HEK293 (cell line): ENCODE measurements at regions not wholly inside any gene's neighbourhood (a gene's known extent, or its start where the extent isn't known, plus 50 kb on each side); places are given as distances from the start of the nearest gene placed in this dataset.

Experiments
- CTCF ChIP-seq: fragments of 450-650 bp; formaldehyde crosslinking; IDR thresholded peaks from 2 replicates; pipeline ENCODE4 v1.5.1; 2016; ENCODE audit warnings: missing biosample characterization, missing genetic modification characterization
- GLIS2 ChIP-seq: fragments of 450-650 bp; formaldehyde crosslinking; IDR thresholded peaks from 2 replicates; pipeline ENCODE4 v1.5.1; 2016; ENCODE audit warnings: missing biosample characterization, missing genetic modification characterization
- PBX3 ChIP-seq: sonication (generic); formaldehyde crosslinking; IDR thresholded peaks from 2 replicates; pipeline ENCODE4 v1.8.1; 2022; ENCODE audit warnings: mild to moderate bottlenecking, moderate library complexity, missing genetic modification reagents
- PRDM10 ChIP-seq: fragments of 450-650 bp; formaldehyde crosslinking; IDR thresholded peaks from 2 replicates; pipeline ENCODE4 v1.5.1; 2016; ENCODE audit warnings: missing biosample characterization, missing genetic modification characterization
- REST ChIP-seq: fragments of 450-650 bp; formaldehyde crosslinking; IDR thresholded peaks from 2 replicates; pipeline ENCODE4 v1.5.1; 2016; ENCODE audit warnings: missing biosample characterization, missing genetic modification characterization
- SP2 ChIP-seq: fragments of 450-650 bp; formaldehyde crosslinking; IDR thresholded peaks from 2 replicates; pipeline ENCODE4 v1.5.1; 2016; ENCODE audit warnings: missing biosample characterization, missing genetic modification characterization
- TCF7L2 ChIP-seq: IDR thresholded peaks from 2 replicates; pipeline ENCODE4 v1.6.1; 2011; ENCODE audit warnings: low read depth, mild to moderate bottlenecking, inconsistent platforms, low read length, moderate library complexity, borderline replicate concordance
- ZNF580 ChIP-seq: fragments of 450-650 bp; formaldehyde crosslinking; IDR thresholded peaks from 2 replicates; pipeline ENCODE4 v1.5.1; 2016; ENCODE audit warnings: missing biosample characterization, missing genetic modification characterization
- ZNF639 ChIP-seq: fragments of 450-650 bp; formaldehyde crosslinking; IDR thresholded peaks from 2 replicates; pipeline ENCODE4 v1.5.1; 2016; ENCODE audit warnings: missing biosample characterization, missing genetic modification characterization
- ZNF707 ChIP-seq: fragments of 450-650 bp; formaldehyde crosslinking; IDR thresholded peaks from 2 replicates; pipeline ENCODE4 v1.5.1; 2016; ENCODE audit warnings: missing biosample characterization, missing genetic modification characterization
- ZNF830 ChIP-seq: fragments of 450-650 bp; IDR thresholded peaks from 2 replicates; pipeline ENCODE4 v1.5.0; 2018; ENCODE audit warnings: missing biosample characterization, missing genetic modification characterization, low read depth, mild to moderate bottlenecking, moderate library complexity
- ZSCAN16 ChIP-seq: fragments of 450-650 bp; formaldehyde crosslinking; IDR thresholded peaks from 2 replicates; pipeline ENCODE4 v1.5.1; 2016; ENCODE audit warnings: missing biosample characterization, missing genetic modification characterization
- ZSCAN5A ChIP-seq: fragments of 450-650 bp; formaldehyde crosslinking; IDR thresholded peaks from 2 replicates; pipeline ENCODE4 v1.5.1; 2016; ENCODE audit warnings: missing biosample characterization, missing genetic modification characterization
- ZXDB ChIP-seq: fragments of 450-650 bp; formaldehyde crosslinking; IDR thresholded peaks from 2 replicates; pipeline ENCODE4 v1.5.1; 2016; ENCODE audit warnings: missing biosample characterization, missing genetic modification characterization

- TF ChIP-seq PBX3 (CRISPR knock-in tag), result no peak
- no peak for TF ChIP-seq CTCF (tag by site-specific recombination)
- no peak for TF ChIP-seq ZNF830 (tag by site-specific recombination)
- TF ChIP-seq GLIS2 (tag by site-specific recombination), result no peak
- TF ChIP-seq ZSCAN5A (tag by site-specific recombination), result no peak
- no peak for TF ChIP-seq REST
- TF ChIP-seq SP2 (tag by site-specific recombination), result no peak
- no peak for TF ChIP-seq PRDM10 (tag by site-specific recombination)
- no peak for TF ChIP-seq ZXDB (tag by site-specific recombination)
- no peak for TF ChIP-seq ZSCAN16 (tag by site-specific recombination)
- no peak for TF ChIP-seq TCF7L2
- TF ChIP-seq ZNF707 (tag by site-specific recombination), result no peak
- TF ChIP-seq ZNF639 (tag by site-specific recombination), result no peak
- TF ChIP-seq ZNF580 (tag by site-specific recombination), result no peak
Observed at GRCh38 chr12:89782807-89783206, 74.2 kb upstream of the ATP2B1 start.
